KG1 (cell line): ENCODE measurements at regions not wholly inside any gene's neighbourhood (a gene's known extent, or its start where the extent isn't known, plus 50 kb on each side); places are given as distances from the start of the nearest gene placed in this dataset.
"Not testable (repeated sequence)": the region's sequence is repeated elsewhere in the genome, so short reads cannot be mapped to it uniquely, and the experiment has no call there.

Experiments
- DNase-seq: peaks from one replicate; lab custom pipeline; 2025; lab: John Stamatoyannopoulos, UW

- no peak for DNase-seq
These were observed 1019.2 kb downstream of the CDH11 start for GRCh38 chr16:64102654-64103053.

DNA sequence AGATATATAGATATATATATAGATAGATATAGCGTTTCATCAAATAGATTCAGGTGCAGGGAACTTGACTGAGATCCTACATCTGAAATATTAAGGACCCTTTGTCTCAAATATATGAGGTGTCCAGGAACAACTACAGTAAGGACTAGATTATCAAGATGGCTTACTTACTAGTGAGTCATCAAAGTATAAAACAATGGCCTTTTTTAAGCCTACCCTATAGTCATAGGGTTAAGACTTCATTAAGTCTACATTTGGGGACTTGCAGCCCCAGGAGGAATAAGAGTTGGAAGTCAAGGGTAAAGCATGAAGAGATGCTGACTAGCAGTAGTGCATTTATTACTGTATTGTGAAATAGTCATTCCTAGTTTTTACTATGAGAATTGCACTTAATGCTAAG, 1023.4 kb downstream of the CDH11 start:
- DNase-seq: no peak

DNA sequence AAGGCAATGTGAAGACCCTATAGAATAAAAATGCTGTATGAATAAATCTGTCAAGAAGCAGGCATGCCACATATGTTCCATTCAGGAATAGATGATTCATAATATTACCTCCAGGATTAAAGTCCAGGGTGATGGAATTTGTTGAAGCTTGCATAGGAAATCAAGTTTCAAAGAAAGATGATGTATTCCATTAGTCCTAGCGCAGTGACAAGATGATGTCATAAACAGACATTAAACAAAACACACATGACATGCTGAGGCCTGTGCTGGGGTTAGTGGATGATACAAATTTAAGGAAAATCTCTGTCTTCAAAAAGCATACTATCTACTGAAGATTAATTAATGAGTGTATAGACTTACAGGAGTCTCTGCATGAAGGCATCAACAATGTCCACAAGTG, 1025.2 kb downstream of the CDH11 start:
- DNase-seq: no peak

DNA sequence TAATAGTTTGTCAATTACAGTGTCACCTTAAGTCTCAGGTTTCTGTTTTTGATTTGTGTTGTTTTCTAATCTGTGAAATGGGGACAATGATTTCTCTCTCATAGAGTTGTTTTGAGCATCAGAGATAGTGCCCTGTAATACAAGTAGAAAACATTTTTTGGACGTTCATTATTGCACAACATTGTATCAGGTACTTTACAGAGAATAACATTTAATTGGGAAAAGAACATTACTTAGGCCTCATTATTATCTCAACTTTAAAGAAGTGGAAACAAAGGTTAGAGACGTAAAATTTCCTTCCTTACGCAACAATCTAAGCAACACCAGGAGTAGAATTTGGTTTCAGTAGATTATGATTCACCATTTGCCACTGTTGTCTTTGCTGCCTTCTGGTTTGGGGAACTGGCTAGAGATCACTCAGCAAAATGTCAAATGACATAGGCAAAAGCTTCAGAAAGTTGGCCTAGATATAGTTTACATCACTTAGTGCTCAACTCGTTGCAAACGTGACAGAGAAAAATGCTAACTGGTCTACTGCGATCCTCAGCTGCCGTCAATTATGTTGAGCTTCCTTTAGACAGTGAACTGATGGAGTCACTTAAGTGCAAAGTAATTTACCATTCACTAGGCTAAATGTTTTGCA, 1026.8 kb downstream of the CDH11 start:
- DNase-seq: no peak

DNA sequence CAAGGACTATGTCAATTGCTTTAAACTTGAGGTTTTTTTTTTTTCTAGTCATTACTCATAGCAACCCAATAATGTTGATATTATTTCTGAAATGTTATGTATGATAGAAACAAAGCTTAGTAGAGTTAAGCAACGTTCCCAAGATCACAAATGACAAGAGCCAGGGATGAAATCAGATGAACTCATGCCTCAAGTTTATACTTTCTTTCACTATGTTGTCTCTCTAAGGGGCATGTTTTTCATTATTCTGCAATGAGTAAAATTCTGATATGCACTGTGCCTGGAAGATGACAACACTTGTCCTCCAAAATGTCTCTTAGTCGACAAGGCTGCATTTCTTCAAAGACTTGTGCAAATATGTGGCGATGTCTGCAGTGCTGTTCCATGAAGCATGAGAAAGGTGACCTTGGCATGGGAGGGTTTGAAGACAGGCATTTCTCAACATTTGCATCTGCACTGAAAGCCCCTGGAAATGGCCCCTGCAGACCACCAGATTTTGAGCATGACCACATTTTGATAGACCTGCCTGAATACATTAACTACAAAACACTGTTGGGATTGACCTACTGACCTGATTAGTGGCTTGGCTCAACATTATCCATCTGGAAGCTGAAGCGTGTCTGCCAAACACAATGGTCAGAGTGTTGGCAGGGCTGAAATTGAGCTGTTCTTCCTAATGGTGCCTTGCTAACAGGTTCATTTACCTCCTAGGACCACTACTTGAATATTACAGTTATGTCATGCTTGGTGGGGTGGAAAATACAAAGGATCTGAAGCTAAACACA, 1027.5 kb downstream of the CDH11 start:
- DNase-seq: no peak

GRCh38 chr16:64092271-64092670, 1029.6 kb downstream of the CDH11 start:
- no peak for DNase-seq

DNA sequence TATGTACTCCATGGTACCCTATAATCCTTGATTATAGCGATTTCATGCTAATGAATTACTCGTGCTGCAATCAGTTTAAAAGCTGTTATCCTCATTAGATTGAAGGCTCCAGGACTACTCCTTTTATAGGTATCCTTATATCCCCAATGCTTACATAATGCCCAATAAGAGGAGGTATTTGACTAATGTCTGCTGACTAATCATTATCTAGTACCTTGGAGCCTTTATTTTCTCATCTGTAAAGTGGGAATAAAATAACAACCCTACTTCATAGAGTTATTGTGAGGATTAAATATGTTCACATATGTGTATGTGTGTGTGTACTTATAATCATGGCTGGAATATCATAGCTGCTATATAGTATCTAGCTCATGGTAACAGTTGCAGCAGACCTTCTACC, 1031.5 kb downstream of the CDH11 start:
- no peak for DNase-seq

- no peak for DNase-seq
These were observed 1032.2 kb downstream of the CDH11 start for GRCh38 chr16:64089697-64090096.

DNA sequence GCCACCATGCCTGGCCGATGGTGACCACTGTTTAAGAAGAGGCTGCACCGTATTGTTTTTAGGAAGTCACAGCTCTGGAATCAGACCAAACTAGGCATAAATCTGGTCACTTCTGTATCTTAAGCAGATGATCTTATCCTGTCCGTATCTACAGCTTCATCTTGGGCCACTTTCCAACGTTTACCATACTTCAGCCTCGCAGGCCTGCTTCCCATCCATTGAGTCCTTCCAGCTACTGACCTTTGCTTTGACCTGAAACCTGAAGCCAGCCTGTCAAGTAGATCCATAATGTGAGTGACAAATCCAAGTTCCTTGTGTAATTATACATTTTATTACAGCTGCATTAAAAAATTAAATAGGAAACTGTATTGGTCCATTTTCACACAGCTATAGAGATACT, 1033.0 kb downstream of the CDH11 start:
- no peak for DNase-seq

DNA sequence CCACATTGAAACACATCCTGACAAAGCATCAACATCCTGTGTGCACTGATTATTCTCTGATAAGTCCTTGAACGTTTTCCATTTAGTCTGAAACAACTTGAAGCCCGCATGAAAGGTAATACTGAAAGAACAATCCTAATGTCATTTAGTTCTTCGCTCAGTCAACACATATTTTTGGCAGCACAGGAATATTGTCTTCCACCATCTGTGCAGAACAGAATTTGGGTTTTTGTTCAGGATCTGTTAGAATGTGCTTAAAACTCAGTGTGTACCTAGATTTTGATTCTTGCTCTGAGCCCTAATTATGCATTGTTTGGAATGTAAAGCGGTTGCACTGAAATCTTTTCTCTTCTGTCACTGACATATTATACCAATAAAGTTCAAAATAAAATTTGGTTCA, 1036.6 kb downstream of the CDH11 start:
- no peak for DNase-seq

GRCh38 chr16:64084706-64085105, 1037.2 kb downstream of the CDH11 start:
- no peak for DNase-seq

DNA sequence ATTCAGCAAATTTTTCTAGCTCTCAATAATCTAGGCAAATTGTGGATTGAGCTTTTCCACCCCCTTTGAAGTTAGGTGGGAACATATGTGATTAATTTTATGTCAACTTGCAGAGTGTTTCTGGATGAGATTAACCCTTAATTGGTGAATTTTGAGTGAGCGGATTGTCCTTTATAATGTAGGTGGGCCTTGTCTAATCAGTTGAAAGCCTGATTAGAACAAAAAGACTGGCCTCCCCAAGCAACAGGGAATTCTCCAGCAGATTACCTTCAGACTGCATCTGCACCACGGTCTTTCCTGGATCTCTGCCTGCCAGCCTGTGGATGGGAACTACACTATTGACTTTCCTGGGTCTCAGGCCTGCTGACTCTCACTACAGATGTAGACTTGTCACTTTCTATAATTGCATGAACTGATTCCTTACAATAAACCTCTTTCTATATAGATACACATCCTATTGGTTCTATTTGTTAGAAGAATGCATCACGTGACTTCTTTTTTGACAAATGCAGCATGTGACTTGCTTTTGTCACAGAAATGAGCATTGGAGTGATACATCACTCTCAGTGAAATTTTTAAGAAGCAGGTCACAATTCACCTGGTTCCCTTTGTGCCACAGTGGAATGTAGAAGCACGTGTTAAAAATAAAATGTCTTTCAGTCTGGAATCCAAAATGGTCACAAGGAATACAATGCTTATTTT, 1038.3 kb downstream of the CDH11 start:
- no peak for DNase-seq

DNA sequence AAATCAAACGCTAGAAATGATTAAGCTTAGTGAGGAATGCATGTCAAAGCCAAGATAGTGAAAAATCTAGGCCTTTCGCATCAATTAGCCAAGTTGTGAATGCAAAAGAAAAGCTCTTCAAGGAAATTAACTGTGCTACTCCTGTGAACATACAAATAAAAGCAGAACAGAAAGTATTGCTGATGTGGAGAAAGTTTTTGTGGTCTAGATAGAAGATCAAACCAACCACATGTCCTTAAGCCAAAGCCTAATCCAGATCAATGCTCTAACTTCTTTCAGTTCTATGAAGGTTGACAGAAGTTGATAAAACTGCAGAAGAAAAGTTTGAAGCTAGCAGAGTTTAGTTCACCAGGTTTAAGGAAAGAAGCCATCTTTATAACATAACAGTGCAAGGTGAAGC, 1044.6 kb downstream of the CDH11 start:
- no peak for DNase-seq

DNA sequence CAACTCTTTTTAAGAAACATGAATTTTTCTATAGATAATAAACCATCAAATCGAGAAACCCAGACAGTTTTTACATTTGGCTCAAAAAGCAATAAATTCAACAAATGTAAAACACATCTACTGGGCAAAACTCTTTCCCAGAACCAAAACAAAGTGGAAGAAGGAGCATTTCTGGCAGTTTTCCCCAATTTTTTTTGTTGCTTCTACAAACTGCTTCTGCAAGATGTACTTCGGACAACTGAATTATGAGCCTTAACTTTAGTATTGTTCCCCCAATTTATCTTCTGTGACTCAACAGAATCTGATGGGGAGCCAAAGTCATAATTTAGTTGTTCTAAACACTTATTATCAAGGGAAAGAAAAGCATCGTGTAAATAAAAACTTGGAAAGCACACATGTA, 1047.2 kb downstream of the CDH11 start:
- DNase-seq: no peak

GRCh38 chr16:64072131-64072730, 1049.6 kb downstream of the CDH11 start:
- DNase-seq: not testable (repeated sequence)

DNA sequence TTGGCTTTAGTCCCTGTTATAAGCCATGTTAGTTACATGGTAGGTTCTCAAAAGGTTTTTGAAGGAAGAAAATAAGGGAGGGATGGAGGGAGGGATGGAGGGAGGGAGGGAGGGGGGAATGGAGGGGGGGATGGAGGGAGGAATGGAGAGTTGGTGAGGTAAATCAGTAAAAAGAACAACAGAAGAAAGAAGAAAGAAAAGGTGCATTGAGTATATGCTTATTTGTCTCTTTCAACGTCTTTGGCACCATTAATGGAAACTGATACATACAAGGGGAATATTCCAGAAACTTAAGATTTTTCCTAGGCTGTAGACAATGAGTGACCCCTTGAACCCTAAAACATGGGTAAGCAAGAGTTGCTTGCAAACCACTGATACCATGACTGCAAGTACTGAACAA, 1056.3 kb downstream of the CDH11 start:
- no peak for DNase-seq

DNA sequence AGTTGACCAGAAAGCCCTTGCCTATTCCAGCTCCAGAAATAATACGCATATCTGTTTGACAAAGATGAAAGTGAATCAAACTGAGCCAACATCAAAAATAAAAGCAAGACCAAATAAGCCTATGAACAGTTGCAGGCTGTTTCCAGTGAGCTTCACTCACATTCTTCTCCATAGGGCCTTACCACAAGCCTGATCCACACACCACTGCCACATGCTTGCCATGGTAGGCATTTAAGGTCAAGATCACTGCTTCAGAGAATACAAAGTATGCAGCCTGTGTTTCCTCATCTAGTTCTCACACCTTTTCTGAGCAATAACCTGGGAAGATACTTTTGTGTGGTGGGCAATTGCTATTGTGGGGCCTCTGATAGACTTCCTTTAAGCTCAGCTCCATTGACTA, 1060.2 kb downstream of the CDH11 start:
- no peak for DNase-seq

DNA sequence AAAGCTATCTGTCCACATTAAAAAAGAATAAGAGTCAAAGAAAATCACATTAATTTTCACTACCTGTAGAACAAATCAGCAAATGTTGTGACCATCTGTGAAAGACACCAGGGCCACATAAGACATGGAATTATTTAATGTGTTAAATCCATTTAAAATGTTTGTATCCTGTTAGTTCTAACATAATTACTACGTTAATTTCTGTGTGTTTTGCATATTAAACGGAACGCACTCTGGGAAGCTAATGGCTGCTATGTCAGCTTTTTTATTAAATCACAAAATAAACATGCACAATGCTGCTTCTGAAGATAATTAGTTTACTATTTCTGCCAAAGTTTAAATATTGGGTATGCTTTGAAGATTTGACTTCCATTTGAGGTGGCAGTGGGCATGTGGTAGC, 1061.2 kb downstream of the CDH11 start:
- DNase-seq: no peak

- no peak for DNase-seq
These were observed 1063.2 kb downstream of the CDH11 start for GRCh38 chr16:64058685-64059084.

DNA sequence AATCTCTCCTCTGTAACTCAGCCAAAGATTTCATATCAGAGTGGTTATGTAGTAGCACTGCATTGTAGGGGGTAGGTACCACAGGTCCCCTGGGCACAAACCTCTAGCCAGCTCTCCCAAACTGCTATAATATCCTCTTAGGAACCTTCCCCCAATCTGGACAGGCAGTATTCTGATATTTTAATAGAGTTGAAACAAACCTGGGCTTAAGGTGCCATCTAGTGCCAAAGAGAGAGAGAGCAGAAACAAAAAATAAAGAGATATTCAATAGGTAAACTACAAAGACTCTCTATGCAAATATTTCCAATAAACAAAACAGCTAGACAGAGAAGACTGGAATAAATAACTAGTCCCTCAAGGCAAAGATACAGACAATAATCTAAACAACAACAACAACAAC, 1070.0 kb downstream of the CDH11 start:
- DNase-seq: no peak

DNA sequence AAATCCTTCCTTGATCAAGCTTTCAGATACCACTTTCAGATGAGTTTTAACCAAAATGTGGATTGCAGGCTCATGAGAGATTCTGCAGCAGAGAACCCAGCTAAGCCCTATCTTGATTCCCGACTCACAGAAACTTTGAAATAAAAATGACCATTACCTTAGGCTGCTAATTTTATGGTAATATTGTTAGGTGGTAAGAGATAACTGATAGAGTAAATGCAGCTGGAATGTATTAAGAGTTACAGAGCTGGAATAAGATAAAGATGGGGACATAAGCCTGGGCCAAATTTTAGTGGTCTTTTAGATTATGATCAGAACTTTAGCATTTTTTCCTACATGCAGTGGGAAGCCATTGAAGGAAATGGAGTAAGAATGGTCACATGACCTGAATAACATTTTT, 1074.0 kb downstream of the CDH11 start:
- no peak for DNase-seq

DNA sequence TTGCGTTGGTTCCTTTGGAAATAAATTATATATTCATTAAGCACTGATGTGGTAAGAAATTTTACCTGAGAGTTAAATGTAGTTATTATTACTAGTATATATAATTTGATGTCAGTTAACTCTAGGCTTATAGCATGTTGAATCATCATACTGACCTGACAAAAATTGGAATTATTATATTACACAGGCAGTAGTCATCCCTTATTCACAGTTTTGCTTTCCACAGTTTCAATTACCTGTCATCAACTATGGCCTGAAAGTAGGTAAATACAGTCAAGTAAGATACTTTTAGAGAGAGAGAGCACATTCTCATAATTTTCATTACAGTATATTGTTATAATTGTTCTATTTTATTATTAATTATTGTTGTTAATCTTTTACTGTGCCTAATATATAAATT, 1074.7 kb downstream of the CDH11 start:
- no peak for DNase-seq

- no peak for DNase-seq
These were observed 1086.5 kb downstream of the CDH11 start for GRCh38 chr16:64035337-64035736.
